ENCODE measurements at regions not wholly inside any gene's neighbourhood (a gene's known extent, or its start where the extent isn't known, plus 50 kb on each side); places are given as distances from the start of the nearest gene placed in this dataset.

DNA sequence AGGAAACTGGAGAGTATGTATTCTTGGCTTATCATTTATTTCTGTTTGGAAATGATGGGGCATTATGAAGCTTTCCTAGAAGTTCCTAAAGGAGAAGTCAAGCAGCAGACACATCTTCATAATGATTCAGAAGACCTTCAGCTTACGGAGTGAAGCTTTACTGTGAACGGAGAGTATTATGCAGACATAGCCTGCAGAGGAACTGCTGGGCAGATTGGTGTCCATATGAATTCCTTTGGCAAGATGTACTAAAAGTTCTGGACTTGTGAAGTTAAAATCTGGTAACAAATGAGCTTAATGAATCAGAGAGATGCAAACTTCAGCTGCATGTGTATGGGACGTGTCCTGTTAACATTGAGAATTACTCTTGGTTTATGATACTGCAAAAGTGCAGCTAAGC lies 60.1 kb downstream of the NABP1 start:
- H3K27me3 Mint-ChIP-seq = no peaks in the 10 kb centered on the region
- peaks cover 11 to 12% of the 10 kb centered on the region in 2 donors for H3K4me1 Mint-ChIP-seq (ENCODE audit: low read depth in 2 of 2)
- no peaks in the 10 kb centered on the region for H3K36me3 Mint-ChIP-seq (ENCODE audit: insufficient read depth)
- no peak for DNase-seq
- no peak overlapping the region for H3K4me3 Mint-ChIP-seq
- no peak overlapping the region for H3K27ac Mint-ChIP-seq
- H3K9me3 Mint-ChIP-seq = no peaks in the 10 kb centered on the region
- no peak for ATAC-seq (replicated peaks)

DNA sequence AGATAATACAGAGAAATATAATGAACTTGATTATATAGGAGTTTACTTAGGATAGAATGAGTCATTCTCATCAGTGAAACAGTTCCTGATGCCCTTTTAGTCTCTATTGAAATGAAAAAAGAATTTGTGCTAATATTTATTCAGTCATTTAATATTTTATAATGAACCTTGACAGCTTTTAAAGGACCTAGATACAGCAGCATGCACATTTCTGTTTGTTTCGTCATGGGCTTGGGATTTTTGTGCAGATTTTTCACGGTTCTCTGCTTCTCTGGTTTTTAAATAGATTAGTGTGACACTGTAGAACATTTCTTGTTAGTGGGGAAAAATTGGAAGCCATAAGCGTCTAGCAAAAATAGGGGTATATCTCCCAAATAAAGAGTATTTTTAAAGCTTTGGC lies 60.7 kb downstream of the NABP1 start:
- Mint-ChIP-seq H3K4me3 (no peak overlapping the region), H3K4me1 (ENCODE audit: low read depth in 2 of 2) (peaks cover 11 to 12% of the 10 kb centered on the region in 2 donors), H3K27ac (no peak overlapping the region), H3K9me3 (no peaks in the 10 kb centered on the region), H3K27me3 (no peaks in the 10 kb centered on the region), H3K36me3 (ENCODE audit: insufficient read depth) (no peaks in the 10 kb centered on the region)
- DNase-seq = no peak
- ATAC-seq (replicated peaks) = no peak

DNA sequence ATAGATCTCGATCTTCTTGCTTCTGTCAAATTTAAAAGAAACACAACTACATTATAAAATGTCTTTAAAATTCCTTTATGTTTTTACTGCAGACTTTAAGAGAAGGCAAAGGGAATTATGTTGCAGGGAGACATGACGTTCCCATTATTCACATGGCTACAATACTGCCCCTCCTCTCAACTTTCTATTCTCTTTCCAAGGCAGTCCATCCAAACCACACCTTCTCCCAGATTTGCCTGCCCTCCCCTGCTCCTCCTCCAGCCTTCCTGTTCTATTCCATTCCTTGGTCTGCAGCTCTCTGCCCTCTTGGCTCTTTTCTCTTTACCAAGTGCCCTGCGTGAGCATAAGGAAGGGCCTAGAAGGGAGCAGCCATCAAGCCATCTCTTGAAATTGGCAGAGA lies 61.3 kb downstream of the NABP1 start:
- Mint-ChIP-seq H3K9me3 (no peaks in the 10 kb centered on the region), H3K4me1 (ENCODE audit: low read depth in 2 of 2) (peaks cover 11 to 12% of the 10 kb centered on the region in 2 donors), H3K27me3 (no peaks in the 10 kb centered on the region), H3K4me3 (no peak overlapping the region), H3K27ac (peak overlapping the region in 1 of 2 donors; percentile 41), H3K36me3 (ENCODE audit: insufficient read depth) (no peaks in the 10 kb centered on the region)
- ATAC-seq (replicated peaks) (no peak), DNase-seq (no peak)

DNA sequence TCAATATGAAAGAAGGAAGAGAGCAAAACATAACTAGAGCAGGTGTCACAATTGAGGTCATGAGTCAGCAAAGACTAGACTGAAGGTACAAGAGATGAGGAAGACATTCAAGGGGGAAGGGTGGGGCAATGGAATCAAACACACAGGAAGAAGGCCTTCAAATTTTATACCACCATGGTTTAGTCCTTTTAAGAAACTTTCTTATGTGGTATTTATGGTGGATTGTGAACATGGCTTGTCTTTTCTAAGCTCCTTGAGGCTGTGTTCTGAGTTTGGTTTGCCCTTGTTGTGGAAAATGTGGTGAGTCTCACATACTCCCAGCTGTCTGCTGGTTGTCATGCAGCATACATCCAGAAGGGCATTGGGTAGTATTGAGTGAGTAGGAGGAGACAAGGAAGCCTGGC lies 62.1 kb downstream of the NABP1 start:
- Mint-ChIP-seq H3K27me3 (no peaks in the 10 kb centered on the region), H3K9me3 (no peaks in the 10 kb centered on the region), H3K4me3 (no peak overlapping the region), H3K36me3 (ENCODE audit: insufficient read depth) (no peaks in the 10 kb centered on the region), H3K27ac (peak overlapping the region; percentile 26 to 41), H3K4me1 (ENCODE audit: low read depth in 2 of 2) (peaks cover 11 to 12% of the 10 kb centered on the region in 2 donors)
- DNase-seq (peak; percentile 37 to 44 (median 39)), ATAC-seq (replicated peaks) (peak; percentile 94)

DNA sequence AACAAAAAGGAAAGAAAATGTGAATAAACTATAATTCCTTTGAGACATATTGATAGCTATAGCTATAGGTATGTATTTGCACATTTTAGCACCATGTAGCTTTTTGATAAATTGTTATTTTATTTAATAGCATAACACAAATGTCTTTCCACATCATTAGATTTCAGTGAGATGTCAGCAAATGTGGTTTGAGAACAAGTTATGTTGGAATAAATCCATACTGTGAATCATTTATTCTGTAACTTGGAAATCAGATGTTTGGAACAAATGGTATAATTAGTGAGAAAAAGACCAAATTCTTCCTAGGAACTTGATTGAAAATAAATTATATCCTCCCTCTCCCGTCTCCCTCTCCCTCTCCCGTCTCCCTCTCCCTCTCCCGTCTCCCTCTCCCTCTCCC lies 62.8 kb downstream of the NABP1 start:
- Mint-ChIP-seq H3K9me3 (no peaks in the 10 kb centered on the region), H3K36me3 (ENCODE audit: insufficient read depth) (no peaks in the 10 kb centered on the region), H3K27me3 (no peaks in the 10 kb centered on the region), H3K27ac (no peak overlapping the region), H3K4me3 (no peak overlapping the region), H3K4me1 (ENCODE audit: low read depth in 2 of 2) (peaks cover 11 to 12% of the 10 kb centered on the region in 2 donors)
- DNase-seq (no peak), ATAC-seq (replicated peaks) (no peak)

DNA sequence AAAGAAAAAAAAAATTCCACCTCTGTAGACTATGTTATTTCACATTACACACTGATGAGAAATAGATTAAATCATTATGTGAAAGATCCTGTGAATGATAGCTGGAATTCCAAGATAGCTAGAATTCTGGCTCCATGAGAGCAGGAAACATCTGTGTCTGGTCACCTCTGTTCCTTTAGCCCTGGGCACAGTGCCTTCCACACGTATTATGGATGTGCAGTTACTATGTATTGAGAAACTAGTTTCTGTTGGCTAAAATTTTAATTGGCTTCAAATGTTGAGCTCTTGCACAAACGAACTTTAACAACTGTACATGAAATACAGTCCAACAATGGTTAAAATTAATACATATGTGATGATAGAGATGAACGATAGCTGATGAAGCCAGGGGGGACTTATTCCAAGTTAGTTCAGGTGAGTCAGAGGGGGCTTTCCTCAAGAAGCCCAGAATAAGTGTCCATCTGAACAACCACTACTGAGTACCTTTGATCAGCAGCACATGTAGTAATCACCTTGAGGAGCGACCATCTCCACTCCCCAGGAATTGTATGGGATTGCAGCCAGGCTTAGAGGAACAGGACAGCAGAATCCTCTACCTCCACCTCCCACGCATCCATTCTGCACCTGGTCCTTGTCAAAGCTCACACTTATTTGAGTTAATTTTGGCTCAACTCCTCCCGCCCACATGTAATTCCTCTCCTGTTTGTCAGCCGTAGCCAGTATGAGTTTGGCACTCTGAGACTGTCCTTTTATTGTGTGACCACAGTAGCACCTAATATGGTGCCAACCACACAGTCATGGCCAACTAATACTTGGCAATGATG lies 68.6 kb downstream of the NABP1 start:
- no peaks in the 10 kb centered on the region for H3K36me3 Mint-ChIP-seq (ENCODE audit: insufficient read depth)
- H3K9me3 Mint-ChIP-seq = no peaks in the 10 kb centered on the region
- ATAC-seq (replicated peaks) (no peak), DNase-seq (no peak)
- peaks cover 0 to 3% of the 10 kb centered on the region in 2 donors for H3K4me1 Mint-ChIP-seq (ENCODE audit: low read depth in 2 of 2)
- no peak overlapping the region for H3K27ac Mint-ChIP-seq
- no peaks in the 10 kb centered on the region for H3K27me3 Mint-ChIP-seq
- no peak overlapping the region for H3K4me3 Mint-ChIP-seq

DNA sequence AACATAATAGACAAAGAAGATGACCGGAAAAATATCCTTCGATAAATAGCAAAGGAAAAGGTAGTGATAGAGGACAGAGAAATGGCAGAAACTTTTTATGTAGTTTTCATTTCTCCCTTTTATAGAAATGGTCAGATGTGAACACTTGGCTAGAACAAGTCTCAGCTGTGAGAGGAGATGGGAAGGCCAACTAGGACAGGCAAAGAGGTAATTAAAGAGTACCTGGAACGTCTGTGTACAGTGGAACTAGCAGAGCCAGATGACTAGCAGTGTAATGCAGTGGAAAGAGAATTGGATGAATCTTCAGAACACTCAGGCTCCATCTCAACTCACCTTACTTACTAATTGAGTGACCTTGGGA lies 69.2 kb downstream of the NABP1 start:
- H3K36me3 Mint-ChIP-seq (ENCODE audit: insufficient read depth) = no peaks in the 10 kb centered on the region
- peaks cover 0 to 3% of the 10 kb centered on the region in 2 donors for H3K4me1 Mint-ChIP-seq (ENCODE audit: low read depth in 2 of 2)
- H3K9me3 Mint-ChIP-seq = no peaks in the 10 kb centered on the region
- no peak overlapping the region for H3K4me3 Mint-ChIP-seq
- H3K27me3 Mint-ChIP-seq = no peaks in the 10 kb centered on the region
- no peak overlapping the region for H3K27ac Mint-ChIP-seq
- DNase-seq (no peak), ATAC-seq (replicated peaks) (no peak)

DNA sequence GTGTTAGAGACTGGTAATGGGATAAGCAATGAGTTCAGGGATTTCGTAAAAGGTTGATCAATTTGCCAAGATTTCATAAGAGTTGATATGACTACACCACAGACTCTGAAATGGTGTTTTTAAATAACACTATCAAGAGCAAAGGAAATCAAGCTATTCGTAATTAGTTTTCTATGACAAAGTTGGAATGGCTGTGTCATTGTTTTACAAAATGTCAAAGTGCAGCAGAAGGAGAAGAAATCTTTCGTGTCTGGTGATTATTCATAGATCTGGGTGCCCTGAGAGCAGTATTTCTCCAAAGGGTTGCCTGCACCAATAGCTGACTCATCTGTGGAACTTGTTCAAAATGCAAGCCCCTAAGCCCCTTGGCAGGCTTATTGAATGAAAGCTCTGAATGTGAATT lies 70.1 kb downstream of the NABP1 start:
- H3K4me3 Mint-ChIP-seq = no peak overlapping the region
- no peaks in the 10 kb centered on the region for H3K36me3 Mint-ChIP-seq (ENCODE audit: insufficient read depth)
- peaks cover 0 to 3% of the 10 kb centered on the region in 2 donors for H3K4me1 Mint-ChIP-seq (ENCODE audit: low read depth in 2 of 2)
- ATAC-seq (replicated peaks) (no peak), DNase-seq (no peak)
- H3K27me3 Mint-ChIP-seq = no peaks in the 10 kb centered on the region
- H3K27ac Mint-ChIP-seq = no peak overlapping the region
- no peaks in the 10 kb centered on the region for H3K9me3 Mint-ChIP-seq

DNA sequence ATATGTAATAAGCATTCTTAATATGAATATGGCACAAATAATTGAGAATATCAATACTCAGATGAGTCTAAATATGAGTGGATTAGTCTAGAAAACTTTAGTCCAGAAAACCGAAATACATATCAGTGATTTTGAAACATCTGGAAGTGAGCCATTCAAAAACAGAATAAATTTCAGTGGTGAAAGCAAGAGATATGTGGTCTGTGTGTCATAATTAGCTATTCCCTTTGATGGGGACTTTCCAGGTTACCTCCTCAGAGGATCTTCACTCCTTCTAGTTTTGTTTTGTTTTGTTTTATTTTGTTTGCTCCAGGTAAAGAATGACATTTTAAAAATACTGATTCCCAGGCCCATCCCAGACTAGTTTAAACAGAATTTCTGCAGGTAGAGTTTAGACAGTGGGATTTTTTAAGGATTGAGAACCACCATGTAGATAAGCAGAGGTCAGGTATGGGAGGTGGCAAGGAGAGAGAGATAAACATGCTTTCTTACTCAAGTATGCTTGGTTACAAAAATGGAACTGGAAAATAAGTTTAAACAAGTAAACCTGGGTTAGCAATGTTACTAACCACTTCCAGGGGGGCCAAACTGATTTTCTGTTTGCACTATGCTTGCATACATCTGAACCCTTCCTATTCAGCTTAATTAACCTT lies 70.7 kb downstream of the NABP1 start:
- Mint-ChIP-seq H3K4me3 (no peak overlapping the region), H3K36me3 (ENCODE audit: insufficient read depth) (no peaks in the 10 kb centered on the region), H3K27me3 (no peaks in the 10 kb centered on the region), H3K4me1 (ENCODE audit: low read depth in 2 of 2) (peaks cover 0 to 3% of the 10 kb centered on the region in 2 donors), H3K27ac (no peak overlapping the region), H3K9me3 (no peaks in the 10 kb centered on the region)
- ATAC-seq (replicated peaks) = no peak
- no peak for DNase-seq

DNA sequence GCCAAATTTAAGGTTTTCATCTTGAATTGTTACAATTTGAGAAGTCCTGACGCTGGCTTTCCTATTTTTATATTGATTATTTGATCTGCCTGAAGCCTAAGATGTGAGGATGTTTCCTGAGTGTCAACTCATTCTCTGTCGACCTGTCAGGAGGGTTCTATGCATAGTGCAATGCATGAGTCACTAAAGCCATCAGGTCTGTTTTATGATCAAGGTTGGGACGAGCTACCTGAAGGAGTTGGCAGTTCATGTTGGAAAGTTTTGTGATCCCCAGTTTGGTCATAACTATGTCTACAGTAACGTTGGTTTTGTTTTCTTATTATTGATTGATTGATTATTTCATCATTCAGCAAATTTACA lies 71.2 kb downstream of the NABP1 start:
- Mint-ChIP-seq H3K27me3 (no peaks in the 10 kb centered on the region), H3K36me3 (ENCODE audit: insufficient read depth) (no peaks in the 10 kb centered on the region), H3K4me1 (ENCODE audit: low read depth in 2 of 2) (peaks cover 0 to 3% of the 10 kb centered on the region in 2 donors), H3K9me3 (no peaks in the 10 kb centered on the region), H3K27ac (no peak overlapping the region), H3K4me3 (no peak overlapping the region)
- no peak for ATAC-seq (replicated peaks)
- no peak for DNase-seq

DNA sequence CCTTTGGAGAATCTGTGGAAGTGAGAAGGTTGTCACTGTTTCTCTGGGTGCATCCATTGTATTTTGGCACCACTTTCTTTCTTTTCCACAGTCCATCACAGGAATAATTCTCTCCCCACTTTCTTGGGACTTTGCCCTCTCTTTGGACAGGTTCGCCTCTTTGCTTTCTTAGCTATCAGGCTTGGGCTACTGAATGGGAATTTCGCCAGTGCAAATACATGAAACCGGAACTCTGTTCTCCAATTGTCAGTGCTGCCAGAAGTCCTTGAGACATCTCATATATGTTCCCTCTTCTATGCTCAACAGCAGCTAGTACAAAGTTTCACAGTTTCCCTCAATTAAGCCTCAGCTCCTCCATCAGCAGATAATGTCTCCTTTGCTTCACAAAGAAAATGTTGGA lies 76.2 kb downstream of the NABP1 start:
- Mint-ChIP-seq H3K36me3 (ENCODE audit: insufficient read depth) (no peaks in the 10 kb centered on the region), H3K9me3 (no peaks in the 10 kb centered on the region), H3K27ac (no peak overlapping the region), H3K27me3 (peaks cover 0 to 5% of the 10 kb centered on the region in 2 donors), H3K4me1 (ENCODE audit: low read depth in 2 of 2) (peaks cover 3 to 5% of the 10 kb centered on the region in 2 donors), H3K4me3 (no peak overlapping the region)
- ATAC-seq (replicated peaks) (no peak), DNase-seq (no peak)

DNA sequence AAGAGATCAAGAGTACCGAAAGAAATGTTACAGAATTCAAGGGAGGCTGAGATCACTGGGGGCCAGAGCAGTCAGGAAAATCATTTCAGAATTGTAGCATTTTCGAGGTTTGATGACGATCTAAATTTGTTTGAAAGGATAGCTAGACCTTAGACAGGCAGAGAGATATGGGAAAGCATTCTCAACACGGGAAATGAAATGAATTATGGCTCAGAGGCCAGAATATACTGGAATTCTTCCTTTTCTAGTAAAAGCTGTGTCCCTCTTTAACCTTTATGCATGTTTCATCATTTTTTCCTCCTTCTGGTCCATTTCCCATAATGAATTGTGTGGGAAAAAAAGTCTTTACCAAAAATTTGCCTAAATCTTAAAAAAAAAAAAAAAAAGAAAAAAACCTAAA lies 78.8 kb downstream of the NABP1 start:
- Mint-ChIP-seq H3K9me3 (no peaks in the 10 kb centered on the region), H3K27me3 (peaks cover 0 to 12% of the 10 kb centered on the region in 2 donors), H3K4me3 (no peak overlapping the region), H3K27ac (no peak overlapping the region), H3K36me3 (ENCODE audit: insufficient read depth) (no peaks in the 10 kb centered on the region), H3K4me1 (ENCODE audit: low read depth in 2 of 2) (peaks cover 3 to 5% of the 10 kb centered on the region in 2 donors)
- DNase-seq (no peak), ATAC-seq (replicated peaks) (no peak)

DNA sequence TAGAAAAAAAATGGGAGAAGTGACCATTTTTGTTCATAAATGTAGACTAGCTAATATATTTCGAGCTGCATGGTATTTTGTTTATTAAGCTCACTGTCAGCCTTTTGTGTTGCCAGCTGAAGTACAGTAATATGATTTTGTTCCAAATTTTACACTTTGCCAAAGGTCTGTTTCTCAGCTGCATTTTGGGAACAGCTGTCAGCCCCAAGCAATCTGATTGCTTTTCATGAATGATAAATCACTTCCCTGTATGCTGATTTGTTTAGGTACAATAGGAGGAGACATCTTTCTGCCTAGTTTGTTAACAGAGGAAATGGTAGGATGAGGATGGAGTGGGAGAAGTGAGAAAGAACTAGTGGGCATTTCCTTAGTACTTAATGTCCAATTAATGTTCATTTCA lies 79.3 kb downstream of the NABP1 start:
- no peak overlapping the region for H3K27ac Mint-ChIP-seq
- peaks cover 0 to 12% of the 10 kb centered on the region in 2 donors for H3K27me3 Mint-ChIP-seq
- H3K36me3 Mint-ChIP-seq (ENCODE audit: insufficient read depth) = no peaks in the 10 kb centered on the region
- ATAC-seq (replicated peaks) (no peak), DNase-seq (no peak)
- no peaks in the 10 kb centered on the region for H3K9me3 Mint-ChIP-seq
- peaks cover 3 to 5% of the 10 kb centered on the region in 2 donors for H3K4me1 Mint-ChIP-seq (ENCODE audit: low read depth in 2 of 2)
- no peak overlapping the region for H3K4me3 Mint-ChIP-seq

Measured in effector memory CD8-positive, alpha-beta T cell (primary cell).